Hematopoietic multipotent progenitor cell (in vitro differentiated cells): ENCODE measurements at regions not wholly inside any gene's neighbourhood (a gene's known extent, or its start where the extent isn't known, plus 50 kb on each side); places are given as distances from the start of the nearest gene placed in this dataset.

ENCODE experiments used
- DNase-seq, 3 donors: peaks; one replicate each; pipeline ENCODE4 v3.0.0-alpha.2; 2011 to 2015; ENCODE audit warnings: low read depth in 2 of 3, low spot score in 2 of 3

DNA sequence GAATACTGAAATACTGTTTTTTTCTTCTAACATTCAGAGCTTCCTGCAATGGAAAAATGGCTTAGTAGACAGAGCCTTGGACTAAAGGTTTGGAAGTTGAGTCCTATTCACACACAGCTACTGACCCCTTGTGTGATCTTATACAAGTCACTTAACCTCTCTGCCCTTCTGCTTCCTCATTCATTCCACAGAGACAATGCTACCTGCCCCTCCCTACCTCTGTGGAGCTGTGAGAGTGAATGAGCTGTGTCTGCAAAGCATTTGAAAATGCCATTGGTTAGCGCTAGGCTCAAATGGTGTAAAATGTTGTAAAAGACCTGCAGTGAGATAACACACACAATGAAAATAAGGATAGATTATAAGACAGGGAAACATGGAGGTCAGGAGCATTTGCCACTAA, 214.4 kb downstream of the BARHL2 start:
- DNase-seq: no peak

DNA sequence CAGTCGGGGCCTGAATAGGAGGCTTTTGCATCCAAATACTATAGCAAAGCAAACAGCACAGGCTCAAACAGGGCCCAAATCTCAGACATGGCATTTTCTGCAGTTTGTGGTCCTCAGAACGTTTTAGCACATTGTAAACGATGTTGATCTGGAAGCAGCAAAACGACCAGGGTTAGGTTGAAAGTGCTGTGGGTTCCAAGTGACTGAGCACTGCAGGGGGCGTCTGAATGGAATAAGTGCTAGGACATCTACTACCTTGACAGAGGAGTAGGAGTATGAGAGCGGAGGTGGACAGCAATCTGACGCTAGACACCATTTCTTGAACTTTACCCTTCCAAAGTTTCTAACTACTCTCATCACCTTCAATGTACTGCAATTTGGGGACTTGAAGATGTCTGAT, 214.9 kb downstream of the BARHL2 start:
- DNase-seq: no peak

- DNase-seq: no peak
Observed at GRCh38 chr1:90501281-90501680, 215.8 kb downstream of the BARHL2 start.

GRCh38 chr1:90494748-90495282, 222.3 kb downstream of the BARHL2 start:
- DNase-seq: no peak

DNA sequence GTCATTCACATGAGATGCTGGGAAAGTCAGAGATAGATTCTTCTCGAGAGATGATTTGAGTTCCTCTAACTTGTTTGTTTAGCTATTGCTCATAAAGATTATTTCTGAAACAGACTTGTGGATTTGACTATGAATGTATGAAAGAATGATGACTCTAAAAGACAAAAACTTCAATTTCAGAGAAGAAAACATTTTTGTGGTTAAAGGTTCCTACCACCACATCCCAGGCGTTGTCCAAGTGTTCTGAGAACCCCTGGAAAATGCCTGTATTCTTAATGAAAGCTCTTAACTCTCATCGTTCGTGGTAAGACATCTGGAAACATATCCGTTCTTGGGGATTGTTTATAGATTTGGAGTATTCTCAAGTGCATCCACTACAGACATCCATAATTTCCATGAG, 228.7 kb downstream of the BARHL2 start:
- DNase-seq: no peak

- DNase-seq: no peak
Observed at GRCh38 chr1:90486996-90487395, 230.1 kb downstream of the BARHL2 start.

GRCh38 chr1:90486134-90486824, 230.8 kb downstream of the BARHL2 start:
- no peak for DNase-seq

GRCh38 chr1:90480271-90480835, 236.7 kb downstream of the BARHL2 start:
- DNase-seq: no peak

- no peak for DNase-seq
Observed at GRCh38 chr1:90476994-90477393, 240.1 kb downstream of the BARHL2 start.

DNA sequence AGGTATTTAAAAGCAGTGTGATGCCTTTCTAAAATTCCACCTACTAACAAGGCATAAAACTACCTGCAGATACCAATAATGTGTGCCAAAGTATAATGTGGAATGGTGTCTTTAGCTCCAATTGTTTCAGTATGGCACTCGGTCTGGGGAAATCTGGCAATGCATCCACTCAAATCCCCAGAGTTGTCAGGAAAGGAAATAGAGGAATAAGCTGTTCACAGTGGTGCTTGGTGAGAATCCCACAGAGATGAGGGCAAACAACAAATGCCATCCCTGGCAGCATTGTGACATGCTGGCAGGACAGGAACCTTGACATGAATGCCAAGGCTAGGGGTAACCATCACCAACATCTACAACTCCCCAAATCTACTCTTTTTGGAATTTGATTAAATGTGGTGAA, 240.7 kb downstream of the BARHL2 start:
- no peak for DNase-seq

DNA sequence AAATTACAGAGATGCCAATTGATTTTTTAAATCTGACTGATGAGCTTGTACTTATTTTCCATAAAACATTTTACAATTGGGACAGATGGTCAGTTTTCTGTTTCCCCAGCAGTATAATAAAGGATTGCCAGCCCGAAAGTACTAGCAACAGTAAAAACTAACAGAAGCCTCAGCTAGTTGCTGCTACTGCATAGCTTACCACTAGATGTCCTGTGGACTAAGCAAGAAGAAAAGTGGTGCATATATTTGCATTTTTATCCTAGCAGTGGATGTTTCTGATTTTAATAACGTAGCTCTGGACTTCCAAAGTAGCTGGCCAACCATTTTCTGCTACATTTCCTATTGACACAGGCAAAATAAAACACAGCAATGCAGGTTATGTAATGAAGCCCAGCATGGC, 241.5 kb downstream of the BARHL2 start:
- no peak for DNase-seq

DNA sequence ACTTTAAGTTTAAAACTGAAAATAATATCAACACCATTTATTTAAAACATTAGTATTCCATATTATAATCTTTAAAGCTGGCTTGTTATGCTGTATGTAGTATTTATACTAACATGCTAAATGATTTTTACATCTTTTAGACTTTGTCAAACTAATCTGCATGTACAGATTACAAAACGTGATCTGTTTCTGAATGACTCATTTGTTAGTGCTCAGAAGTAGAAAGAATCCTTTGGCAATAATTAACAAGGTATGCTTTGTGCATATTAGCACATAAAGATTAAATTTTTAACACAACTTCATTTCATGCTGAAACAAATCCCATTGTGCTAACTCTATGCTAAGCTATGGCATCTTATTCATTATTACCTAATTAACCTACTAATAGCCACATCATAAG, 242.4 kb downstream of the BARHL2 start:
- no peak for DNase-seq

DNA sequence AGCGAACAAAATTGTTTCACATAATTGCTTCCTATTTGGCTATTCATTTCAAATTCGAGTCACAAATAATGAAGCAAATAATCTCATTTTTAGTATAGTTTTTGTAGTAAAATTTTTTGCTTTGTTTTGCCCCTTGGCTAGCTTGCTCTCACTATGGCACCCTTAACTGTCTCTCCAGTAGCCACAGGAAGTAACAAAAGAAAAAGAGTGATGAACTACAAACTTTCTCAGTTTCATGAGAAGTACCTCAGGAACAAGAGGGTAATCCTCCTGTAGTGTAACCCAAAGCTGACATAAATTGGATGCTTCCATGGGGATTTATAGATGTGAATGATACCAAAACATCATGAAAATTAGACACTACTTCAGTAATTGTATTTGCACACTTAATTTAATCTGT, 242.9 kb downstream of the BARHL2 start:
- no peak for DNase-seq

- DNase-seq: no peak
Observed at GRCh38 chr1:90472775-90473174, 244.3 kb downstream of the BARHL2 start.

GRCh38 chr1:90459570-90459969, 257.5 kb downstream of the BARHL2 start:
- DNase-seq: no peak

- no peak for DNase-seq
Observed at GRCh38 chr1:90457985-90458384, 259.1 kb downstream of the BARHL2 start.

GRCh38 chr1:90452491-90452890, 264.6 kb downstream of the BARHL2 start:
- DNase-seq: no peak

DNA sequence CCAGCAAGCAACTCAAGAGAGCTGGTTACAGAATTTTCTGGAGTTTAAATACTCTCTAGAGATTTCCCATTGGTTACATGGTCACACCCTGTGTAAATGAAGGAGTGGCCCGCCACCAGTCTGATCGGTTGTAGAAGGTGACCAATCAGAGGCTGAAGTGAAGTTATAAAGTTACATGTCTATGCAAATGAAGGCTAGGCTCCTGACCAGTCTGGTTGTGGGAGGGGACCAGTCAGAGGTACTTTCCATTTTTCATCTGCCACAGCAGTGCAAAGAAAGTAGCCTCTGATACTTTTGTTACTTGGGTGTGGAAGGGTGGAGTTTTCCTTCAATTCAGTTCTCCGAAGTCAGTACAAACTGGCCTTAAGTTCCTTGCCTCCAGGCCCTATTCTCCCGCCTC, 273.7 kb downstream of the BARHL2 start:
- no peak for DNase-seq

GRCh38 chr1:90435351-90435750, 281.8 kb downstream of the BARHL2 start:
- DNase-seq: no peak

DNA sequence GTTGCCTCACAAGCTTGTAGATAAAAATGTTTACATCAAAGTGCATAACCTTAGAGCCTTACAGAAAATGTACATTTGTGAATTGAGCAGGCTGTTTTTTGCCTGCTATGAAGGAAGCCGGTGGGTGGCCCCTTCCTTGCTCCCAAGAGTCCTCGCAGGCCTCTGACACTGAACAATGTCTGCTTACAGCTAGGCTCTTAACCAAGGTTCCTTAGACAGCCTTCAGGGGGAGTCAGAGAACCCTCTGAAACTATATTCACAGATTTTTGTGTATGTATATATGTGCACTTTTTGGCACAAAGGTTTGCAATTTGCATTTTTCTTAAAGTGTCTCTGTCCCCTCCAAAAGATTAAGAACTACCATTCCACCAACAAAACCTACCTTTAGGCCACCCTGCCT, 282.6 kb downstream of the BARHL2 start:
- DNase-seq: peak in 1 of 3 donors; percentile 3

DNA sequence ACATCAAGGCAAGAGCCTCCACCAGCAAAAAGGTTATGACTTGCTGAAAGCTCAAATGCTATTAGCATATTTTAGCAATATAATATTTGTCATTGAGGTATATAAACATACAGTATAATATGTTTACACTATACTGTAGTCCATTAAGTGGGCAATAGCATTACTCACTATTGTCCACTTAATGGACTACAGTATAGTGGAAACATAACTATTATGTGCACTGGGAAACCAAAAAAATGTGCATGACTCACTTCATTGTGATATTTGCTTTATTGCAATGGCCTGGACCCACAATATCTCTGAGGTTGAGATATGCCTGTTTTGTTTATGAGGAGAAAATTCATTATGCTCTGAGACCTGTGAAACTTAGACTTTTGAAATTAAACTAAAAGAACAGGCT, 300.0 kb downstream of the BARHL2 start:
- DNase-seq: no peak

DNA sequence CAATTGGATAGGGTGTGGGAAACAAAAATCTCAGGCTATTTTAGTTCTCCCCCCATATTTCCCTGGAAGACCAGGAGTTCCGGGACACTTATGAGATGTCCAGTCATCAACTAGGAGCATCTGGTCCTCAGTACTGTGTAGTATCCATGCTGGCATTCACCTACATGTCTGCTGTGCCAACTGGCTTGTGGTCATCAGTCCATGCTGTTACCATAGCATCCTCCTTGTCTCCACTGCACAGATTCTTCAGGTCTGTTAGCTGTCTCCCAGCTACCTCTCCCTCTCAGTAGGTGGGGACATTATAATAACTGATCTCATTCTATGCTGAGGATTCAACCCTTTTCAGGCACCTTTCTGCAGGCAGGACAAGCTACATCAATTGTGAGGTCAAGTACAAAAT, 302.9 kb downstream of the BARHL2 start:
- DNase-seq: no peak

- no peak for DNase-seq
Observed at GRCh38 chr1:90413519-90413918, 303.6 kb downstream of the BARHL2 start.
